H1 (cell line): ENCODE measurements at regions not wholly inside any gene's neighbourhood (a gene's known extent, or its start where the extent isn't known, plus 50 kb on each side); places are given as distances from the start of the nearest gene placed in this dataset.
A peak's percentile ranks its signal among the peaks of the same experiment; 100 is the strongest.

ENCODE experiments used
- CTCF ChIA-PET: fragments of 300-600 bp; sonication (Branson Sonifier 250); formaldehyde crosslinking; loops from one replicate; lab custom pipeline; 2021; ENCODE audit not compliant: partially characterized antibody; lab: Charles Lee
- POLR2A ChIA-PET: fragments of 300-600 bp; sonication (Branson Sonifier 250); formaldehyde crosslinking; loops from one replicate; lab custom pipeline; 2021; ENCODE audit warnings: inconsistent platforms; ENCODE audit not compliant: partially characterized antibody; lab: Charles Lee
- DNase-seq, 2 experiments: peaks; one replicate each; pipeline versions ENCODE4 v3.0.0 to v3.0.0-alpha.2; 2010 to 2022; ENCODE audit warnings: low spot score in 2 of 2, low read depth in 1 of 2, mixed read lengths in 1 of 2
- FAIRE-seq: peaks from 2 replicates; lab custom pipeline; 2011; peaks lifted over from hg19 to GRCh38; lab: Jason Lieb, UNC
- H2AFZ ChIP-seq: 2 replicates; pipeline ENCODE4 v1.8.1; 2012; ENCODE audit warnings: low read length, inconsistent platforms
- H2AK5ac ChIP-seq: 2 replicates; pipeline ENCODE4 v1.6.1; 2013; ENCODE audit warnings: low read depth, low read length
- H2BK120ac ChIP-seq: replicated peaks from 2 replicates; pipeline ENCODE3; 2013; ENCODE audit warnings: low read depth, low read length, inconsistent platforms
- H2BK12ac ChIP-seq: 2 replicates; pipeline ENCODE4 v1.6.1; 2013; ENCODE audit warnings: low read depth, low read length
- H2BK15ac ChIP-seq: 2 replicates; pipeline ENCODE4 v1.6.1; 2013; ENCODE audit warnings: low read length
- H2BK20ac ChIP-seq: 2 replicates; pipeline ENCODE4 v1.6.1; 2013; ENCODE audit warnings: low read length
- H2BK5ac ChIP-seq: 2 replicates; pipeline ENCODE4 v1.6.1; 2013; ENCODE audit warnings: low read depth, low read length
- H3K14ac ChIP-seq: 2 replicates; pipeline ENCODE4 v1.6.1; 2013; ENCODE audit warnings: inconsistent platforms; ENCODE audit not compliant: insufficient read length
- H3K18ac ChIP-seq: 2 replicates; pipeline ENCODE4 v1.6.1; 2013; ENCODE audit warnings: low read length; ENCODE audit errors: extremely low read depth
- H3K23ac ChIP-seq: 2 replicates; pipeline ENCODE4 v1.6.1; 2013; ENCODE audit warnings: inconsistent platforms; ENCODE audit not compliant: insufficient read length
- H3K23me2 ChIP-seq: 2 replicates; pipeline ENCODE4 v1.6.1; 2013; ENCODE audit warnings: low read depth, low read length
- H3K27ac ChIP-seq: 2 replicates; pipeline ENCODE4 v1.6.1; 2011; ENCODE audit warnings: low read depth, low read length, inconsistent platforms
- H3K27me3 ChIP-seq, 4 experiments: replicated peaks in 1 of 4; 1 replicate in 1 of 4; 2 replicates in 3 of 4; pipeline versions ENCODE4 v1.6.1 to v1.8.1; 2011 to 2013; ENCODE audit warnings: low read length in 3 of 4, mild to moderate bottlenecking in 3 of 4, inconsistent platforms in 2 of 4, mixed read lengths in 2 of 4, moderate library complexity in 1 of 4; ENCODE audit not compliant: control insufficient read depth in 3 of 4, insufficient read depth in 3 of 4; ENCODE audit errors: extremely low read depth in 1 of 4
- H3K36me3 ChIP-seq, 4 experiments: 2 replicates each; pipeline versions ENCODE4 v1.6.1 to v1.8.1; 2011 to 2013; ENCODE audit warnings: mild to moderate bottlenecking in 4 of 4, low read length in 3 of 4, moderate library complexity in 2 of 4, control low read depth in 1 of 4, inconsistent platforms in 1 of 4; ENCODE audit not compliant: insufficient read depth in 4 of 4, control insufficient read depth in 2 of 4
- H3K4ac ChIP-seq: replicated peaks from 2 replicates; pipeline ENCODE3; 2013; ENCODE audit warnings: low read length, low read depth, mixed read lengths, inconsistent platforms; ENCODE audit not compliant: insufficient read length
- H3K4me1 ChIP-seq, 4 experiments: replicated peaks in 1 of 4; 1 replicate in 1 of 4; 2 replicates in 3 of 4; pipeline versions ENCODE4 v1.6.1 to v1.8.1; 2011 to 2013; ENCODE audit warnings: low read length in 3 of 4, inconsistent platforms in 2 of 4, mixed read lengths in 1 of 4; ENCODE audit not compliant: insufficient read depth in 4 of 4, control insufficient read depth in 3 of 4
- H3K4me2 ChIP-seq, 2 experiments: 2 replicates each; pipeline versions ENCODE4 v1.6.1 to v1.8.1; 2011 to 2013; ENCODE audit warnings: low read depth in 2 of 2, low read length in 2 of 2, control low read depth in 1 of 2, inconsistent platforms in 1 of 2, mild to moderate bottlenecking in 1 of 2; ENCODE audit not compliant: insufficient read depth in 1 of 2
- H3K4me3 ChIP-seq, 4 experiments: fragments of 200-600, 300-600 bp in 1 of 4; sonication (generic), shearing (Covaris generic), sonication (Bioruptor Twin) in 1 of 4; 2 replicates each; pipeline versions ENCODE4 v1.5.1 to v1.8.1; 2011 to 2016; ENCODE audit warnings: low read length in 4 of 4, low read depth in 3 of 4, control low read depth in 2 of 4, inconsistent platforms in 2 of 4, mild to moderate bottlenecking in 2 of 4, mixed read lengths in 1 of 4, moderate library complexity in 1 of 4; ENCODE audit not compliant: insufficient read depth in 2 of 4; ENCODE audit errors: extremely low read depth in 1 of 4
- H3K56ac ChIP-seq: replicated peaks from 2 replicates; pipeline ENCODE3; 2013; ENCODE audit warnings: low read depth, mild to moderate bottlenecking, mixed read lengths, low read length, inconsistent platforms; ENCODE audit not compliant: insufficient read length
- H3K79me1 ChIP-seq: 2 replicates; pipeline ENCODE4 v1.6.1; 2013; ENCODE audit warnings: low read depth, low read length, control low read depth
- H3K79me2 ChIP-seq, 2 experiments: 2 replicates each; pipeline versions ENCODE4 v1.6.1 to v1.8.1; 2012 to 2013; ENCODE audit warnings: low read length in 2 of 2, mild to moderate bottlenecking in 2 of 2, inconsistent platforms in 1 of 2; ENCODE audit not compliant: insufficient read depth in 2 of 2, control insufficient read depth in 1 of 2
- H3K9ac ChIP-seq, 4 experiments: replicated peaks in 1 of 4; 1 replicate in 1 of 4; 2 replicates in 3 of 4; pipeline versions ENCODE4 v1.6.1 to v1.8.1; 2011 to 2013; ENCODE audit warnings: low read depth in 3 of 4, low read length in 3 of 4, control low read depth in 2 of 4, mild to moderate bottlenecking in 2 of 4, moderate library complexity in 2 of 4, inconsistent platforms in 1 of 4; ENCODE audit errors: extremely low read depth in 1 of 4
- H3K9me3 ChIP-seq, 2 experiments: 2 replicates each; pipeline versions ENCODE4 v1.6.1 to v1.8.1; 2012 to 2013; ENCODE audit warnings: mild to moderate bottlenecking in 2 of 2, moderate library complexity in 2 of 2, control low read depth in 1 of 2, inconsistent platforms in 1 of 2, low read depth in 1 of 2, low read length in 1 of 2, mixed read lengths in 1 of 2; ENCODE audit not compliant: insufficient read depth in 2 of 2
- H4K20me1 ChIP-seq, 2 experiments: replicated peaks in 1 of 2; 2 replicates each; pipeline versions ENCODE3 to v1.8.1; 2011 to 2013; ENCODE audit warnings: inconsistent platforms in 2 of 2, low read length in 2 of 2, mild to moderate bottlenecking in 1 of 2; ENCODE audit not compliant: insufficient read depth in 2 of 2, control insufficient read depth in 1 of 2
- H4K5ac ChIP-seq: 2 replicates; pipeline ENCODE4 v1.6.1; 2013; ENCODE audit warnings: low read length, low read depth, mixed read lengths, inconsistent platforms; ENCODE audit not compliant: insufficient read length
- H4K8ac ChIP-seq: 2 replicates; pipeline ENCODE4 v1.8.0; 2013; ENCODE audit warnings: mild to moderate bottlenecking, moderate library complexity, low read length, inconsistent platforms; ENCODE audit not compliant: insufficient read depth; ENCODE audit errors: extremely low read depth
- H4K91ac ChIP-seq: replicated peaks from 2 replicates; pipeline ENCODE3; 2013; ENCODE audit warnings: low read length, mixed read lengths, inconsistent platforms; ENCODE audit not compliant: insufficient read length
- ASH2L ChIP-seq: fragments of 200-600, 300-600 bp; sonication (generic); IDR thresholded peaks from one replicate; pipeline ENCODE4 v1.7.1; 2017; ENCODE audit warnings: low read length
- CBX5 ChIP-seq: fragments of 300-800, 300-1000 bp; sonication (generic); IDR thresholded peaks from 2 replicates; pipeline ENCODE4 v1.7.1; 2016; ENCODE audit warnings: antibody characterized with exemption, low read length, low read depth
- EGR1 ChIP-seq: IDR thresholded peaks from 2 replicates; pipeline ENCODE4 v1.6.1; 2011; ENCODE audit warnings: low read depth, low read length, borderline replicate concordance
- KDM4A ChIP-seq: IDR thresholded peaks from one replicate; pipeline ENCODE4 v1.7.1; 2012; ENCODE audit warnings: low read depth, mild to moderate bottlenecking, moderate library complexity, low read length, inconsistent platforms; ENCODE audit not compliant: severe bottlenecking
- KDM5A ChIP-seq: fragments of 200-600 bp; IDR thresholded peaks from 2 replicates; pipeline ENCODE4 v1.7.1; 2012; ENCODE audit warnings: mild to moderate bottlenecking, low read length, inconsistent platforms, mixed read lengths
- RBBP5 ChIP-seq: IDR thresholded peaks from 2 replicates; pipeline ENCODE4 v1.7.1; 2012; ENCODE audit warnings: low read depth, mild to moderate bottlenecking, inconsistent platforms, low read length, moderate library complexity, borderline replicate concordance
- SIRT6 ChIP-seq: IDR thresholded peaks from one replicate; pipeline ENCODE4 v1.7.1; 2012; ENCODE audit warnings: low read length, inconsistent platforms
- SP4 ChIP-seq: IDR thresholded peaks from 2 replicates; pipeline ENCODE4 v1.6.1; 2012; ENCODE audit warnings: low read length, inconsistent platforms
- TEAD4 ChIP-seq: IDR thresholded peaks from 2 replicates; pipeline ENCODE4 v1.6.1; 2012; ENCODE audit warnings: low read depth, low read length, inconsistent platforms, mixed read lengths
- YY1 ChIP-seq: IDR thresholded peaks from 2 replicates; pipeline ENCODE4 v1.6.1; 2011; ENCODE audit warnings: low read depth, mild to moderate bottlenecking, low read length
- WGBS, 2 experiments: shearing (Covaris generic) in 1 of 2; methylation state at CpG; one replicate each; pipeline versions ENCODE4 v1.1.6 to v1.1.7; 2013 to 2015; ENCODE audit warnings: low lambda C conversion rate in 2 of 2, mixed read lengths in 2 of 2, inconsistent platforms in 1 of 2, low coverage in 1 of 2, missing lambda C conversion rate in 1 of 2; ENCODE audit not compliant: insufficient replicate concordance in 2 of 2, insufficient coverage in 1 of 2, insufficient read length in 1 of 2; ENCODE audit errors: extremely low coverage in 1 of 2, missing lambda C conversion rate in 1 of 2; 5-methylcytosine and 5-hydroxymethylcytosine counted together
- TF ChIP-seq, protein P1 (sequence below): IDR thresholded peaks from 2 replicates; pipeline ENCODE4 v1.6.1; 2011; ENCODE audit warnings: low read depth, mild to moderate bottlenecking, low read length; ENCODE audit not compliant: insufficient read depth
- TF ChIP-seq, protein P2 (sequence below): IDR thresholded peaks from 2 replicates; pipeline ENCODE4 v1.6.1; 2012; ENCODE audit warnings: inconsistent platforms

DNA sequence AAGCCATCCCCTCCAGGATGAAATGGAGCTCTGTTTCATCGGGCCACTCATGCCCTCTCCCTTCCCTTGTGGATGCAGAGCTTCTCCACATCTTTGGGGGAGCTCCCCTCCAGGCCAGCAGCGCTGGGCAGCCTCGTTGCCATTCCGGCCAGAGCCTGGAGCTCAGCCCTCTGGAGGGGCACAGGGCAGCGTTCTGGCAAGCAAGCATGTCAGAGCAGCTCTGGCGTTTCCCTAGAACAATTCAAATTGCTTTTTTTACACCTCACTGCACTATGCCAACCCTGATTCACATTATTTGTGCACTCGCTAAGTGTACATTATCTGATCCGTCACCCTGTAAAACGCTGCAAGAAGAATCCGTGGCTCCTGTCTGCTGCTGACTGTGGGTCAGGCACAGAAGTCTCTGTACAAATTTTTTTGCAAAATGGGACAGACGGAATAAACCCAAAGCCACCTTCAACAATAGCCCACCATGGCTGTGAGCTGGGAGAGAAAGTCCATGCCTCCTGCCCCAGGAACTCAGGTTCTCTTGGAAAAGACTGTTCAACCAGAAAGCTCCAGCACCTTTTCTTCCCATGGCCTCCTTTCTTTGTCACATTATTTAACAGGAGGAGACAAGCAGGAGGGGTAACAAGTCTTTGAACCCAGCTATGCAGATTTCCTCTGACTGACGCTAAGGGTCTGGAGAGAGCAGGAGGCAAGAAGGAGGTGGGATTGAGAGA is 139.5 kb upstream of the CADM1 start:
- Histone ChIP-seq H2AK5ac (no peak overlapping the region), H2BK20ac (no peak overlapping the region), H2BK5ac (no peak overlapping the region), H4K91ac (no peak overlapping the region), H4K20me1 (no peaks in the 10 kb centered on the region), H3K36me3 (no peaks in the 10 kb centered on the region), H3K56ac (no peak overlapping the region), H3K18ac (no peak overlapping the region), H3K4me3 (no peak overlapping the region), H3K9ac (no peak overlapping the region), H2BK12ac (no peak overlapping the region), H3K23ac (no peak overlapping the region), H2BK120ac (no peak overlapping the region), H3K27ac (no peak overlapping the region), H3K9me3 (no peaks in the 10 kb centered on the region), H3K79me2 (no peaks in the 10 kb centered on the region), H3K4me1 (peaks cover 0 to 9% (median 4%) of the 10 kb centered on the region in 4 experiments; a peak in 3 of 7 replicates), H2BK15ac (no peak overlapping the region), H3K4me2 (no peak overlapping the region), H3K23me2 (peaks cover 4% of the 10 kb centered on the region), H3K79me1 (no peaks in the 10 kb centered on the region), H3K14ac (no peak overlapping the region), H3K27me3 (no peaks in the 10 kb centered on the region; a peak in 1 of 7 replicates), H3K4ac (no peak overlapping the region), H4K8ac (peak overlapping the region; percentile 83; the same call in 1 of the 2 replicates), H2AFZ (no peak overlapping the region), H4K5ac (no peak overlapping the region)
- WGBS, 2 experiments, result 89% methylated on average over 12 of the region's 12 CpGs; no CpG with 5 or more reads in 1 of the 2 experiments
- DNase-seq (no peak), FAIRE-seq (no peak)
- ChIA-PET CTCF (interaction anchor here (0.7 to 3.2 kb wide), 9 partner anchors 8 to 428 kb away, joined by 3 to 10 read pairs (median 3); no protein-coding TSS in a partner anchor), POLR2A (interaction anchor here (1.2 kb wide), 1 partner anchor 17 kb away, joined by 4 read pairs; no protein-coding TSS in a partner anchor)
- TF ChIP-seq TEAD4, result no peak
- TF ChIP-seq KDM5A, result no peak
- TF ChIP-seq, protein P1, sequence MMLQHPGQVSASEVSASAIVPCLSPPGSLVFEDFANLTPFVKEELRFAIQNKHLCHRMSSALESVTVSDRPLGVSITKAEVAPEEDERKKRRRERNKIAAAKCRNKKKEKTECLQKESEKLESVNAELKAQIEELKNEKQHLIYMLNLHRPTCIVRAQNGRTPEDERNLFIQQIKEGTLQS, result no peak
- TF ChIP-seq SIRT6, result no peak
- TF ChIP-seq CBX5, result no peak
- TF ChIP-seq RBBP5, result no peak
- no peak for TF ChIP-seq ASH2L
- no peak for TF ChIP-seq EGR1
- no peak for TF ChIP-seq KDM4A
- TF ChIP-seq, protein P2, sequence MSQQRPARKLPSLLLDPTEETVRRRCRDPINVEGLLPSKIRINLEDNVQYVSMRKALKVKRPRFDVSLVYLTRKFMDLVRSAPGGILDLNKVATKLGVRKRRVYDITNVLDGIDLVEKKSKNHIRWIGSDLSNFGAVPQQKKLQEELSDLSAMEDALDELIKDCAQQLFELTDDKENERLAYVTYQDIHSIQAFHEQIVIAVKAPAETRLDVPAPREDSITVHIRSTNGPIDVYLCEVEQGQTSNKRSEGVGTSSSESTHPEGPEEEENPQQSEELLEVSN, result no peak
- no peak for TF ChIP-seq SP4
- no peak for TF ChIP-seq YY1
